CD14-positive monocyte (primary cell): ENCODE measurements at regions not wholly inside any gene's neighbourhood (a gene's known extent, or its start where the extent isn't known, plus 50 kb on each side); places are given as distances from the start of the nearest gene placed in this dataset.

ENCODE experiments used
- DNase-seq, 3 donors: peaks; one replicate each; pipeline ENCODE4 v3.0.0-alpha.2; 2011 to 2022
- H2AFZ ChIP-seq: 2 replicates; pipeline ENCODE4 v1.6.0; 2012; ENCODE audit warnings: mild to moderate bottlenecking, low read depth, low read length, inconsistent platforms; ENCODE audit not compliant: insufficient read depth, poor library complexity, severe bottlenecking
- H3K27ac ChIP-seq, 2 donors: 1 replicate in 1 of 2; 2 replicates in 1 of 2; pipeline ENCODE4 v1.5.1; 2012 to 2013; ENCODE audit warnings: low read length in 2 of 2, control low read depth in 1 of 2, inconsistent platforms in 1 of 2, low read depth in 1 of 2, mild to moderate bottlenecking in 1 of 2
- H3K27me3 ChIP-seq, 2 donors: one replicate each; pipeline versions ENCODE4 v1.6.0 to v1.6.1; 2011 to 2013; ENCODE audit warnings: low read length in 2 of 2; ENCODE audit not compliant: control insufficient read depth in 2 of 2, insufficient read depth in 2 of 2
- H3K36me3 ChIP-seq, 2 donors: replicated peaks in 1 of 2; 1 replicate in 1 of 2; 2 replicates in 1 of 2; pipeline versions ENCODE4 v1.5.1 to v1.6.1; 2012 to 2013; ENCODE audit warnings: low read length in 2 of 2, control low read depth in 1 of 2, inconsistent platforms in 1 of 2, mild to moderate bottlenecking in 1 of 2; ENCODE audit not compliant: insufficient read depth in 2 of 2, control insufficient read depth in 1 of 2
- H3K4me1 ChIP-seq, 2 donors: 1 replicate in 1 of 2; 2 replicates in 1 of 2; pipeline versions ENCODE4 v1.5.1 to v1.6.1; 2012 to 2013; ENCODE audit warnings: low read length in 2 of 2, control low read depth in 1 of 2, inconsistent platforms in 1 of 2, mild to moderate bottlenecking in 1 of 2, moderate library complexity in 1 of 2; ENCODE audit not compliant: insufficient read depth in 2 of 2, control insufficient read depth in 1 of 2
- H3K4me2 ChIP-seq: replicated peaks from 2 replicates; pipeline ENCODE3; 2012; ENCODE audit warnings: low read length, moderate library complexity, mild to moderate bottlenecking; ENCODE audit not compliant: poor library complexity, severe bottlenecking; ENCODE audit errors: extremely low read depth
- H3K4me3 ChIP-seq, 3 experiments: fragments of 200-600 bp in 1 of 3; sonication (generic) in 1 of 3; replicated peaks in 1 of 3; 1 replicate in 2 of 3; 2 replicates in 1 of 3; pipeline ENCODE4 v1.5.1; 2011 to 2013; ENCODE audit warnings: low read length in 3 of 3, mild to moderate bottlenecking in 3 of 3, control low read depth in 2 of 3, low read depth in 2 of 3, inconsistent platforms in 1 of 3, moderate library complexity in 1 of 3
- H3K79me2 ChIP-seq: 2 replicates; pipeline ENCODE4 v1.6.0; 2012; ENCODE audit warnings: mild to moderate bottlenecking, control low read depth, inconsistent platforms, low read length, moderate library complexity; ENCODE audit not compliant: insufficient read depth
- H3K9ac ChIP-seq: 2 replicates; pipeline ENCODE4 v1.6.0; 2017; ENCODE audit warnings: low read length, mild to moderate bottlenecking; ENCODE audit not compliant: insufficient read depth, poor library complexity, severe bottlenecking
- H3K9me3 ChIP-seq, 2 donors: replicated peaks in 1 of 2; 1 replicate in 1 of 2; 2 replicates in 1 of 2; pipeline versions ENCODE4 v1.5.1 to v1.6.1; 2012 to 2013; ENCODE audit warnings: low read length in 2 of 2, control low read depth in 1 of 2; ENCODE audit not compliant: control insufficient read depth in 1 of 2, insufficient read depth in 1 of 2
- H4K20me1 ChIP-seq: 2 replicates; pipeline ENCODE4 v1.6.0; 2012; ENCODE audit warnings: mild to moderate bottlenecking, low read length, control low read depth, moderate library complexity; ENCODE audit not compliant: insufficient read depth
- H3K27ac Mint-ChIP-seq, 7 donors: one replicate each; pipeline ENCODE4 v1.8.0; 2020; ENCODE audit warnings: mild to moderate bottlenecking in 7 of 7, mixed read lengths in 7 of 7, moderate library complexity in 6 of 7, inconsistent platforms in 2 of 7
- H3K27me3 Mint-ChIP-seq, 3 donors: one replicate each; pipeline ENCODE4 v1.8.0; 2021 to 2022; ENCODE audit warnings: low read depth in 3 of 3, mild to moderate bottlenecking in 3 of 3, mixed read lengths in 3 of 3, moderate library complexity in 3 of 3, inconsistent platforms in 1 of 3
- H3K36me3 Mint-ChIP-seq, 2 donors: one replicate each; pipeline ENCODE4 v1.8.0; 2020; ENCODE audit warnings: mixed read lengths in 2 of 2, inconsistent platforms in 1 of 2, mild to moderate bottlenecking in 1 of 2
- H3K4me1 Mint-ChIP-seq: one replicate; pipeline ENCODE4 v1.8.0; 2020; ENCODE audit warnings: mild to moderate bottlenecking, mixed read lengths
- H3K4me3 Mint-ChIP-seq, 2 donors: one replicate each; pipeline ENCODE4 v1.8.0; 2020; ENCODE audit warnings: mild to moderate bottlenecking in 2 of 2, mixed read lengths in 2 of 2, moderate library complexity in 1 of 2
- H3K9me3 Mint-ChIP-seq, 7 donors: one replicate each; pipeline ENCODE4 v1.8.0; 2020 to 2022; ENCODE audit warnings: mixed read lengths in 7 of 7, mild to moderate bottlenecking in 6 of 7, moderate library complexity in 6 of 7, inconsistent platforms in 2 of 7
- CTCF ChIP-seq: fragments of 200-600 bp; IDR thresholded peaks from one replicate; pipeline ENCODE4 v1.8.0; 2022; ENCODE audit warnings: antibody characterized with exemption, mild to moderate bottlenecking
- WGBS: methylation state at CpG from one replicate; pipeline ENCODE4 v1.1.5; 2013; ENCODE audit warnings: missing lambda C conversion rate; ENCODE audit not compliant: insufficient coverage; 5-methylcytosine and 5-hydroxymethylcytosine counted together
- intact Hi-C, 2 donors: fragments of 100-400 bp; cut with micrococcal nuclease; formaldehyde crosslinking; loops; one replicate each; pipeline versions ENCODE4 v1.15.0 to v1.15.1; 2023

- Mint-ChIP-seq H3K4me1 (peaks cover 11% of the 10 kb centered on the region), H3K4me3 (no peak overlapping the region), H3K9me3 (peaks cover 0 to 2% (median 0%) of the 10 kb centered on the region in 7 donors), H3K27me3 (no peaks in the 10 kb centered on the region), H3K27ac (no peak overlapping the region), H3K36me3 (peaks cover 2 to 3% of the 10 kb centered on the region in 2 donors)
- Histone ChIP-seq H3K4me2 (no peak overlapping the region), H4K20me1 (no peaks in the 10 kb centered on the region), H3K4me1 (peaks cover 8 to 9% of the 10 kb centered on the region in 2 donors), H3K36me3 (no peaks in the 10 kb centered on the region), H3K27me3 (no peaks in the 10 kb centered on the region), H3K9me3 (no peaks in the 10 kb centered on the region), H3K27ac (no peak overlapping the region), H3K9ac (no peak overlapping the region), H3K4me3 (no peak overlapping the region), H3K79me2 (no peaks in the 10 kb centered on the region), H2AFZ (no peak overlapping the region)
- WGBS, result 100% methylated on average over 2 of the region's 4 CpGs
- no peak for TF ChIP-seq CTCF
- DNase-seq, result no peak
- intact Hi-C loops, result no loop called here
Observed at GRCh38 chr13:50306156-50306555, 290.9 kb downstream of the KCNRG start.

- H3K36me3 ChIP-seq, result no peaks in the 10 kb centered on the region
- peaks cover 2 to 3% of the 10 kb centered on the region in 2 donors for H3K36me3 Mint-ChIP-seq
- no peak overlapping the region for H3K27ac ChIP-seq
- H4K20me1 ChIP-seq, result no peaks in the 10 kb centered on the region
- H3K4me1 Mint-ChIP-seq, result peaks cover 13% of the 10 kb centered on the region
- H3K4me2 ChIP-seq, result no peak overlapping the region
- H3K27me3 ChIP-seq, result no peaks in the 10 kb centered on the region
- H3K79me2 ChIP-seq, result no peaks in the 10 kb centered on the region
- peaks cover 8 to 9% of the 10 kb centered on the region in 2 donors for H3K4me1 ChIP-seq
- WGBS, result 79% methylated on average over 2 of the region's 2 CpGs
- peaks cover 0 to 2% (median 0%) of the 10 kb centered on the region in 7 donors for H3K9me3 Mint-ChIP-seq
- no peaks in the 10 kb centered on the region for H3K27me3 Mint-ChIP-seq
- intact Hi-C loops, result no loop called here
- H3K9ac ChIP-seq, result no peak overlapping the region
- no peak overlapping the region for H3K4me3 ChIP-seq
- H3K27ac Mint-ChIP-seq, result no peak overlapping the region
- no peak for DNase-seq
- H2AFZ ChIP-seq, result peak overlapping the region; percentile 60
- TF ChIP-seq CTCF, result no peak
- no peaks in the 10 kb centered on the region for H3K9me3 ChIP-seq
- H3K4me3 Mint-ChIP-seq, result no peak overlapping the region
Observed at GRCh38 chr13:50309318-50309717, 294.1 kb downstream of the KCNRG start.
